ENCODE measurements at regions not wholly inside any gene's neighbourhood (a gene's known extent, or its start where the extent isn't known, plus 50 kb on each side); places are given as distances from the start of the nearest gene placed in this dataset.

DNA sequence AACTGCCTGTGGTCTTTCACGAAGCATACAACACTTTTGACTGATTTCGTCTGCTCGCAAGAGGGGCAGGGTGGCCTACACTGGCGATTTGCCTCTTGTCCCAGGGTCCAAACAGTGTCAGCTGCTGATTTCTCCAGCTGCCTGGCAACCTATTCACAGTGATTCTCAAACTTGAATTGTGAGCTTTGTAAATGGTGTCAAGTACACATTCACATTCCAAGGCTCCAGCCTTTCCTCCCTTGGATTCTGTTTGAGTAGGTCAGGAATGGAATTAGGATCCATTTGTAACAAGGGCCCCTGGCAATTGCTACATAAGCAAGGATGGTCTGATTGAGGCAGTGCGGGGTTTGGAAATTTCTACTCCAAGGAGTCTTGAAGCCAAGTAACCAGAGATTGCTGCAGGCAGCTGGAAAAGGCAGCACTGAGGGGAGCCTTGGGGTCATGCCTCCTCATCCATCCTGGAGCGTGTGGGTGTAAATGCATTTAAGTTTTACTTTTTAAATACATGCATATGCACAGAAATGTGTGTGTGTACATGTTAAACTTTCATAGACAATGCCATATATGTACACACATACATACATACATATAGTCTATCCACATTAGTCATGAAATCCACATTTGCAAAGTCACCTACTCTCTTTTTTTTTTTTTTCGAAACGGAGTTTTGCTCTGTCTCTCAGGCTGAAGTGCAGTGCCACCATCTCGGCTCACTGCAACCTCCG, 86.8 kb upstream of the UXS1 start:
- peaks cover 24% of the 10 kb centered on the region for H3K27me3 Mint-ChIP-seq (ENCODE audit: insufficient read depth, unreplicated experiment)
- H3K36me3 Mint-ChIP-seq (ENCODE audit: insufficient read depth, unreplicated experiment), result no peaks in the 10 kb centered on the region
- no peak for DNase-seq (ENCODE audit: unreplicated experiment)
- POLR2A ChIA-PET, result no interaction called here
- TF ChIP-seq, protein P1, sequence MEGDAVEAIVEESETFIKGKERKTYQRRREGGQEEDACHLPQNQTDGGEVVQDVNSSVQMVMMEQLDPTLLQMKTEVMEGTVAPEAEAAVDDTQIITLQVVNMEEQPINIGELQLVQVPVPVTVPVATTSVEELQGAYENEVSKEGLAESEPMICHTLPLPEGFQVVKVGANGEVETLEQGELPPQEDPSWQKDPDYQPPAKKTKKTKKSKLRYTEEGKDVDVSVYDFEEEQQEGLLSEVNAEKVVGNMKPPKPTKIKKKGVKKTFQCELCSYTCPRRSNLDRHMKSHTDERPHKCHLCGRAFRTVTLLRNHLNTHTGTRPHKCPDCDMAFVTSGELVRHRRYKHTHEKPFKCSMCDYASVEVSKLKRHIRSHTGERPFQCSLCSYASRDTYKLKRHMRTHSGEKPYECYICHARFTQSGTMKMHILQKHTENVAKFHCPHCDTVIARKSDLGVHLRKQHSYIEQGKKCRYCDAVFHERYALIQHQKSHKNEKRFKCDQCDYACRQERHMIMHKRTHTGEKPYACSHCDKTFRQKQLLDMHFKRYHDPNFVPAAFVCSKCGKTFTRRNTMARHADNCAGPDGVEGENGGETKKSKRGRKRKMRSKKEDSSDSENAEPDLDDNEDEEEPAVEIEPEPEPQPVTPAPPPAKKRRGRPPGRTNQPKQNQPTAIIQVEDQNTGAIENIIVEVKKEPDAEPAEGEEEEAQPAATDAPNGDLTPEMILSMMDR (IDR thresholded peaks at IDR 0.05; ENCODE audit: unreplicated experiment), result no peak
- H3K4me1 Mint-ChIP-seq (ENCODE audit: insufficient read depth, unreplicated experiment), result no peaks in the 10 kb centered on the region
- BruUV-seq (replicated peaks), result no TSS peak
- H3K9me3 Mint-ChIP-seq (ENCODE audit: unreplicated experiment), result no peaks in the 10 kb centered on the region
- intact Hi-C loops (cut with micrococcal nuclease), result no loop called here
- CTCF ChIA-PET, result no interaction called here
- H3K4me3 Mint-ChIP-seq (ENCODE audit: unreplicated experiment), result no peak overlapping the region
- H3K27ac Mint-ChIP-seq (ENCODE audit: low read depth, unreplicated experiment), result no peak overlapping the region

DNA sequence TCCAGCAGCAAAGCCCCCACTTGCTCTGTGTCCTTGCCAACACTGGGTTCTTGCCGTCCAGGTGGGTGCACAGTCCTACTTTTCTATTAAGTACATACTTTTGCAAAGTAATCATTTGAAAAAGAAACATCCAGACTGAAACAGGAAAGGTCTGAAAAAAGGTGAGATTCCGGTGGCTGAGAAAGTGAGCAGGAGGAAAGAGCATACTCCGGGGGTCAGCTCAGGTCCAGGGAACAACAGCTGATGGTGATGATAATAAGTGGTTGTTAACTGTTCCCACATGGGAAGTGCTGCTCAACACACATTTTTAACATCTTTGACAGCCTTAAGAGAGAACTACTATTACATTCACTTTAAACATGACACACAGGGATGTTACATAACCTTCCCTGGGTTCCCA, 86.1 kb upstream of the UXS1 start:
- DNase-seq (ENCODE audit: unreplicated experiment), result no peak
- POLR2A ChIA-PET, result no interaction called here
- H3K36me3 Mint-ChIP-seq (ENCODE audit: insufficient read depth, unreplicated experiment), result no peaks in the 10 kb centered on the region
- no peak overlapping the region for H3K27ac Mint-ChIP-seq (ENCODE audit: low read depth, unreplicated experiment)
- no peaks in the 10 kb centered on the region for H3K4me1 Mint-ChIP-seq (ENCODE audit: insufficient read depth, unreplicated experiment)
- intact Hi-C loops (cut with micrococcal nuclease), result no loop called here
- no TSS peak for BruUV-seq (replicated peaks)
- no peak overlapping the region for H3K4me3 Mint-ChIP-seq (ENCODE audit: unreplicated experiment)
- TF ChIP-seq, protein P1 (IDR thresholded peaks at IDR 0.05; ENCODE audit: unreplicated experiment), result no peak
- CTCF ChIA-PET, result no interaction called here
- H3K27me3 Mint-ChIP-seq (ENCODE audit: insufficient read depth, unreplicated experiment), result peaks cover 18% of the 10 kb centered on the region
- no peaks in the 10 kb centered on the region for H3K9me3 Mint-ChIP-seq (ENCODE audit: unreplicated experiment)

DNA sequence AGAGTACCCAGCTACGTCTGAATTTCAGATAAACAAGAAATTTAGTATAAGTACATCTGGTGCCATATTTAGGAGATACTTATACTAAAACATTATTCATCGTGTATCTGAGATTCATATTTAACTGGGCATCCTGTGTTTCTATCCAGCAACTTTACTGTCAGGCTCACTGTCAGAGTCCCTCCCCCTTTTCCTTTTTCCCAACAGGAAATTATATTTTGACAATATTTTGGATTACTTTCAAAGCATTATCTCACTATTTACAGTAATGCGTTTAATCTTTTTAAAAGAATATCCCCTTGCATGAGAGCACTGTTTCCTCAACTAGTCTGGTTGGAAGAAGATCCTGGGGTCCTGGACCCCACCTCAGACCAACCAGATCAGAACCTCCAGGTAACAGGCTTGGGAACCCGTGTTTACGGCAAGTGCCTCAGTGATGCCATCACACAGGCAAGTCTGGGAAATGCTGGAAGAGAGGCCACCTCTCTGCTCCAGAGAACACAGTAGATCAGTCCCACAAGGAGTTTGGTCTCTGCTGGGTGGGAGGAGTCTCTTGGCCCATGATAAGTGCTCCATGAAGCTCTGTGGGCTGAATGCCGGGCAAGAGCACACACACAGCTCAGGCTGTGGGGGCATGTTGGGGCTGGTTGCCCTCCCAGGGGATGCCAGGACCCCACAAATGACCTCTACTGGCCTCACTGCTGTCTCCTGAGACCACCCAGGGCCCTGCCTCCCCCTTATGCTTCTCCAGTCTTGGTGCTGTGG, 84.2 kb upstream of the UXS1 start:
- DNase-seq (ENCODE audit: unreplicated experiment), result no peak
- intact Hi-C loops (cut with micrococcal nuclease), result no loop called here
- ChIA-PET POLR2A (no interaction called here), CTCF (no interaction called here)
- H3K27me3 Mint-ChIP-seq (ENCODE audit: insufficient read depth, unreplicated experiment), result peaks cover 10% of the 10 kb centered on the region
- H3K36me3 Mint-ChIP-seq (ENCODE audit: insufficient read depth, unreplicated experiment), result no peaks in the 10 kb centered on the region
- no TSS peak for BruUV-seq (replicated peaks)
- no peak overlapping the region for H3K27ac Mint-ChIP-seq (ENCODE audit: low read depth, unreplicated experiment)
- TF ChIP-seq, protein P1 (IDR thresholded peaks at IDR 0.05; ENCODE audit: unreplicated experiment), result no peak
- H3K4me1 Mint-ChIP-seq (ENCODE audit: insufficient read depth, unreplicated experiment), result no peaks in the 10 kb centered on the region
- H3K4me3 Mint-ChIP-seq (ENCODE audit: unreplicated experiment), result no peak overlapping the region
- no peaks in the 10 kb centered on the region for H3K9me3 Mint-ChIP-seq (ENCODE audit: unreplicated experiment)

DNA sequence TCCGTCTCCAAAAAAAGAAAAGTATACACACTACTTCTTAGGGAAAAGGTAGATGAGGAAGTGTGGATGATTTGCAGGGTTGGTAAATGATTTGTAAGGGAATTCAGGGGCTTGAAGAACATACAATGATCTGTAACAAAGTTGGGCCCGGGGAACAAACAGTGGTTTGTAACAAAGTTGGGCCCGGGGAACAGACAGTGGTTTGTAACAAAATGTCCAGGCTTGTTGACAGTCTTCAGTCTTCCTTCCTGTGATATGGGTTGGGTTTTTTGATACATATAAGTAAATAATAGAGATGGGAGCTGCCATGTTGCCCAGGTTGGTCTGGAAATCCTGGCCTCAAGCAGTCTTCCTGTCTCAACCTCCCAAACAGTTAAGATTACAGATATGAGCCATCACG, 83.3 kb upstream of the UXS1 start:
- peaks cover 1% of the 10 kb centered on the region for H3K27me3 Mint-ChIP-seq (ENCODE audit: insufficient read depth, unreplicated experiment)
- intact Hi-C loops (cut with micrococcal nuclease), result no loop called here
- ChIA-PET CTCF (no interaction called here), POLR2A (no interaction called here)
- no peak overlapping the region for H3K4me3 Mint-ChIP-seq (ENCODE audit: unreplicated experiment)
- DNase-seq (ENCODE audit: unreplicated experiment), result no peak
- no peaks in the 10 kb centered on the region for H3K36me3 Mint-ChIP-seq (ENCODE audit: insufficient read depth, unreplicated experiment)
- BruUV-seq (replicated peaks), result no TSS peak
- H3K4me1 Mint-ChIP-seq (ENCODE audit: insufficient read depth, unreplicated experiment), result no peaks in the 10 kb centered on the region
- no peaks in the 10 kb centered on the region for H3K9me3 Mint-ChIP-seq (ENCODE audit: unreplicated experiment)
- H3K27ac Mint-ChIP-seq (ENCODE audit: low read depth, unreplicated experiment), result no peak overlapping the region
- TF ChIP-seq, protein P1 (IDR thresholded peaks at IDR 0.05; ENCODE audit: unreplicated experiment), result no peak
